ENCODE measurements at regions not wholly inside any gene's neighbourhood (a gene's known extent, or its start where the extent isn't known, plus 50 kb on each side); places are given as distances from the start of the nearest gene placed in this dataset.

DNA sequence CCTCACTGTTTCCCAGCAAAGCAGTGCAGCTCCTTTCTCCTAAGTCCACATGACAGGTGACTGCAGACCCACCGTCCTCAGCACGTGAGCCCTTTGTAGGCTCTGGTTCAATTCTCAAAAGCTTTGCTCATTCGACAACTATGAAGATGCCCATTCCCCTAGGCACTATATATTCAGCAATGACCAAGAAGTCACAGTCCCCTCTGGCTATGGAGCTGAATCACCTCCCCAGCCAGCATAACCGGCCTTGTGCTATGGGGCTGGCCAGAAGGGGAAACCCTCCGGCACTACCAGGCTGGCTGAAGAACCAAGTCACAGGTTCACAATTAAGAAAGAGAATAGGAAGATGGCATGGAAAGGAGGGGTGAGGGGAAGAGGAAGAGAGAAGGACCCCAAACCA lies 139.7 kb downstream of the WSCD1 start:
- DNase-seq: no peak

DNA sequence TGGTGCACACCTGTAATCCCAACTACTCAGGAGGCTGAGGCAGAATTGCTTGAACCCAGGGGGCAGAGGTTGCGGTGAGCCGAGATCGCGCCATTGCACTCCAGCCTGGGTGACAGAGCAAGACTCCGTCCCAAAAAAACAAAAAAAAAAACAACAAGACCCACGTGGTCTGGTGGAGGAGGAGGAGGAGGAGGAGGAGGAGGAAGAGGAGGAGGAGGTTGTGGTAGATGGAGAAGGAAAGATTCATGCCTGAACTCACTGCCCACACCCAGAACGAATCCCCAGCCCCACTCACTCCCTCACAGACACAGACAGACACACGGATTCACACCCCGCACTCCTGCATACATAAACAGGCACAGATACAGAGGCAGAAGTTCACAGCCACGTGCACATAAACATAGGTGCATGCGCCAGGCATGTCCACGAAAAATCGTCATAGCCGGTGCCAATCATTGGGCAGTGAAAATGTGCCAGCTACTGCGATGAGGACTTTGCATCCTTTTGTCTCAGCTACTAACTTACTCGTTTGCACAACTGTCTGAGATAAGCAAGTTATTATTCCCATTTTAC lies 138.5 kb downstream of the WSCD1 start:
- no peak for DNase-seq

DNA sequence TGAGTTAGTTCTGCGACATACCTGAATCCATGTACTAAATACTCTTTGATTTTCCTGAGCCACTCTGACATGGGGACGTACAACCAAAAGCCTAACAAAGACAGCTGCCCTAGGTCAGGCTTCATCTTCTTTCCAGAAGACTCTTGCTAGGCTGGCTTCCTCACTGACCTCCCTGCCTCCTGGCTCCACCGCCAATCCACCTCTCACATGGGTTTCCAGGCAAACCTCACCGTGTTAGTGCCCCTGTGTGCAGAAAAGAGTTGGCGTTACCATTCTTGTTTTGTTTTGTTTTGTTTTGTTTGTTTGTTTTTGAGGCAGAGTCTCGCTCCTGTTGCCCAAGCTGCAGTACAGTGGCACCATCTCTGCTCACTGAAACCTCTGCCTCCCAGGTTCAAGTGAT lies 135.3 kb downstream of the WSCD1 start:
- DNase-seq: no peak

DNA sequence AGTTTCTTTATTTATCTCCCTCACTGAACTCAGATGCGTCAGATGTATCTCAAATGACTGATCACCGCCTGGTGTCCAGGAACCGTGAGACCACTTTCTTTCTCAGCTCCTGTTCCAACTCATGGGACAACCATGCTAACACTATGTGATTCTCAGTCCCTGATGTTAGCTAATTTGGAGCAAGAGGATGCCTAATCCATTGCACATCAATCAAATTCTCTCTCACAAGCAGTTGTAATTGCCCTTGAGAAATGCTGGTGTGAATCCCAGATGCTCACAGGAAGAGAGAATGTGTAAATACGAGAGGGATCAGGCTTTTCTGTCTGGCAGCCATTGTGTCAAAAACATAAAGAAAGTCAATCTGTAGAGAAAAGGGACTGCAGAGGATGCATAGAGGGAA lies 134.9 kb downstream of the WSCD1 start:
- DNase-seq: no peak

GRCh38 chr17:6204203-6204722 lies 134.1 kb downstream of the WSCD1 start:
- DNase-seq: no peak

DNA sequence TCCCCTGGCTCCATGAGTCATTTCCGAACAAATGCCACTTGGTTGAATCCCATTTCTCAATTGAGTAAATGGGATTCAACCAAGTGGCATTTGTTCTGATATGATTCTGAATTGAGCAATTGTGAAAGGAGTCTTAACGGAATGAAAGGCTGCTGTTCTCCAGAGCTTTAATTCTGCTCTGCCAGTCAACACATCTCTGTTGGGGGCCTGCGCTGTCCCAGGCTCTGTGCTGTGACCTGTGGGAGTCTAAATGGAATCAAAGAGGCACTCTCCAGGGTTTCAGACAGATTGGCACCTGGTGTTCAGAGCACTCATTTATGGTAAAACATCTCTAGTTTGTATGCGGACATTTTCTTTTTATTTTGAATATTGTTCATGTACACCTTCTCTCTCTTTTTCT lies 126.2 kb downstream of the WSCD1 start:
- peak; percentile 43 for DNase-seq

DNA sequence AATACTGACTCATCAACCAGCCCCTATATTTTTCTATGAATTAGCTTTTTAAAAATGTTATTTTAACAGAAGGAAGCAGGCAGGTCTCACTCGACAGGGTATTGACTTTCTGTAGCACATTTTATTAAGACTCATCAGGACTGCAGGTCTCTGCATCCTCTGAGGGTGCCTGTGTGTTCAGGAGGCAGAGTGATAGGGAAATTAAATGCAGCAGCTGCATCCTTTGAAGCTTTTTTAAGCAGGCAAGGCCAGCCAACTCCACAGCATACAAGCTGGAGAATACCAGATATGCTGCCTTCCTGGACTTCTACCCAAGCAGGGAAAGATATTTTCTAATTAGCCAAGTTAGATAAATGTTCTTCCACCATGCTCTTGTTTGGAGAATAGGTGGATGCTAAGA lies 124.9 kb downstream of the WSCD1 start:
- DNase-seq: no peak

- DNase-seq: no peak
Observed at GRCh38 chr17:6191405-6192324, 121.5 kb downstream of the WSCD1 start.

GRCh38 chr17:6187836-6188235 lies 117.7 kb downstream of the WSCD1 start:
- DNase-seq: peak; percentile 51

- no peak for DNase-seq
Observed at GRCh38 chr17:6186998-6187397, 116.8 kb downstream of the WSCD1 start.

DNA sequence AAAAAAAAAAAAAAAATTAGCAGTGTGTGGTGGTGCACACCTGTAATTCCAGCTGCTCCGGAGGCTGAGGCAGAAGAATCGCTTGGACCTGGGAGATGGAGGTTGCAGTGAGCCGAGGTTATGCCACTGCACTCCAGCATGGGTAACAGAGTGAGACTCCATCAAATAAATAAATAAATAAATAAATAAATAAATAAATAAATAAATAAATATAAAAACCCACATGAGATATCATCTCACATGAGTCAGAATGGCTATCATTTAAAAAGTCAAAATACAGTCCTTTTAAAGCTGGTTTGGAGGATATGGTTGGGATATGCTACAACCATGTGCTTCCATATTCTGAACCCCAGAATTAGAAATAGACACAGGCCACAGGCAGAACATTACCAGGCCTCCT lies 114.3 kb downstream of the WSCD1 start:
- no peak for DNase-seq

DNA sequence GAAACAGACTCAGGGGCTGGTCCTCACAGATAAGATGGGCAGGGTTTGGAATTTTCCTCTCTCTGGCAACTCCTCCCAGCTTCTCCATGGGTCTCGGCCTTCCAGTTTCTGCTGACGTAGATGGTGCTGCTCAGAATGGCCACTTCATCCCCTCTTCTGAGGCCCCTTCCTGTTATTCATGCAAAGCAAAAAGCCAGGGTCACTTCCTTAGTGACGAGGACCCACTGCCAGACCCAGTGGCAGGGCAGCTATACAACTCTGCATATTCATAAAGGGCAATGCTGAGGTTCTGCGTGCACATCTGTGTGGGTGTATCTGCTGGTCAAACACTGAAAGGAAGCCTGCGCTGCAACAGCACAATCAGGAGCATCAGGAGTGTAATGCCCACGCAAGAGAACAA lies 108.8 kb downstream of the WSCD1 start:
- DNase-seq: no peak

DNA sequence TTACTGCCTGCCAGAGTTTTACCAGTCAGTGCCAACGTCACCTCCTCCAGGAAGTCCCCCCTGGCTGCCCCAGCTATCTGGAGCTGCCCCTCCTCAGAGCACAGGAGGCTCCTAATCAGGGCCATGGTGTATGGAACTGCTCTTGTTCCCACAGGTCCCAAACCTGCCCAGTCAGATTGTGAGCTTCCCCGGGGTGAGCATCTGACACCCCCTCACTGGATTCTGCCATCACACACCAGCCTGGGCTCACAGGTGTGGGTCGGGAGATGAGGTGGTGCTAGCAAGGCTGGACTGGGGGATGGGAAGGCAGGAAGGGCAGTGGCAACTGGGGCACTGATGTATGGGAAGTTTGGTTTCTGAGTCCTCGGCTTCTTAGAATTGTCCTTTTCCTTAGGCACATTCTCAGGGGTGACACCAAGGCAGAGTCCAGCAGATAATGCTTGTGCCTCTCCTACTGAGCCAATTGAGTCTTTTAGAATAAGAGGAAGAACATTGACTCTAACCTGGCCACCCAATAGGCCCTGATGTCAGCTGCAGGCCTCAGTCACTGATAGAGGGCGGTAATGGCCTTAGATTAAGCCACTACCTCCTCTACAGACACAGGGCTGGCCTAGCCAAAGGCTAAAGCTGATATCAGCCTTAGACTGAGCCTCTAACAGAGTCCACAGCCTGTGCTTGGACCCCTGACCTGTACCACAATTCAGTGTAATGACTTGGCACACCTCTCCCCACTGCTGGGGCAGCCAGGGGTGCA lies 107.9 kb downstream of the WSCD1 start:
- no peak for DNase-seq
